ENCODE measurements at regions not wholly inside any gene's neighbourhood (a gene's known extent, or its start where the extent isn't known, plus 50 kb on each side); places are given as distances from the start of the nearest gene placed in this dataset.

GRCh38 chr18:5049124-5049523, 147.9 kb downstream of the AKAIN1 start:
- TF ChIP-seq POLR2AphosphoS5 (IDR thresholded peaks at IDR 0.05) (no peak), CTCF (IDR thresholded peaks at IDR 0.05) (no peak)
